Smooth muscle cell (in vitro differentiated cells): ENCODE measurements at regions not wholly inside any gene's neighbourhood (a gene's known extent, or its start where the extent isn't known, plus 50 kb on each side); places are given as distances from the start of the nearest gene placed in this dataset.

Experiments
- DNase-seq: peaks from one replicate; lab custom pipeline; 2025; ENCODE audit not compliant: unreplicated experiment; lab: John Stamatoyannopoulos, UW
- H2AFZ ChIP-seq: fragments of 200-600 bp; sonication (generic); 2 replicates; pipeline ENCODE4 v1.6.0; 2016; ENCODE audit warnings: antibody characterized with exemption, low read depth, mild to moderate bottlenecking
- H3F3A ChIP-seq: fragments of 200-600 bp; sonication (generic); 2 replicates; pipeline ENCODE4 v1.6.0; 2017; ENCODE audit warnings: antibody characterized with exemption, low read depth
- H3K27ac ChIP-seq: fragments of 200-600 bp; sonication (generic); 2 replicates; pipeline ENCODE4 v1.5.1; 2016; ENCODE audit warnings: low read depth, mild to moderate bottlenecking
- H3K27me3 ChIP-seq: fragments of 200-600 bp; sonication (generic); 2 replicates; pipeline ENCODE4 v1.6.1; 2016; ENCODE audit warnings: low read depth, mild to moderate bottlenecking
- H3K36me3 ChIP-seq: fragments of 200-600 bp; sonication (generic); 2 replicates; pipeline ENCODE4 v1.5.1; 2016; ENCODE audit warnings: low read depth
- H3K4me1 ChIP-seq: fragments of 200-600 bp; sonication (generic); 2 replicates; pipeline ENCODE4 v1.5.1; 2016; ENCODE audit warnings: low read depth
- H3K4me2 ChIP-seq: fragments of 200-600 bp; sonication (generic); 2 replicates; pipeline ENCODE4 v1.6.0; 2016; ENCODE audit warnings: mild to moderate bottlenecking
- H3K4me3 ChIP-seq: fragments of 200-600 bp; sonication (generic); 2 replicates; pipeline ENCODE4 v1.5.1; 2016; ENCODE audit warnings: mild to moderate bottlenecking
- H3K79me2 ChIP-seq: fragments of 200-600 bp; sonication (generic); 2 replicates; pipeline ENCODE4 v1.6.0; 2016; ENCODE audit warnings: low read depth, mild to moderate bottlenecking
- H3K9ac ChIP-seq: fragments of 200-600 bp; sonication (generic); 2 replicates; pipeline ENCODE4 v1.6.0; 2016; ENCODE audit warnings: low read depth
- H3K9me3 ChIP-seq: fragments of 200-600 bp; sonication (generic); replicated peaks from 2 replicates; pipeline ENCODE4 v1.5.1; 2016; ENCODE audit warnings: low read depth
- H4K20me1 ChIP-seq: fragments of 200-600 bp; sonication (generic); 2 replicates; pipeline ENCODE4 v1.6.0; 2016; ENCODE audit warnings: low read depth
- CTCF ChIP-seq: fragments of 200-600 bp; sonication (generic); IDR thresholded peaks from 2 replicates; pipeline ENCODE4 v1.5.1; 2017; ENCODE audit warnings: borderline replicate concordance, mild to moderate bottlenecking, antibody characterized with exemption; ENCODE audit not compliant: insufficient read depth, poor library complexity, severe bottlenecking
- WGBS: methylation state at CpG from one replicate; pipeline ENCODE4 v1.1.7; 2016; ENCODE audit warnings: low lambda C conversion rate; 5-methylcytosine and 5-hydroxymethylcytosine counted together

GRCh38 chr2:117635481-117635880 lies 179.0 kb upstream of the DDX18 start:
- Histone ChIP-seq H3K27me3 (no peaks in the 10 kb centered on the region), H3K79me2 (no peaks in the 10 kb centered on the region), H4K20me1 (no peaks in the 10 kb centered on the region), H3K4me1 (no peaks in the 10 kb centered on the region), H3K4me3 (no peak overlapping the region), H3F3A (no peaks in the 10 kb centered on the region), H3K27ac (no peak overlapping the region), H2AFZ (no peak overlapping the region), H3K36me3 (no peaks in the 10 kb centered on the region), H3K4me2 (no peak overlapping the region), H3K9me3 (no peaks in the 10 kb centered on the region), H3K9ac (no peak overlapping the region)
- TF ChIP-seq CTCF = no peak
- 57% methylated on average over 4 of the region's 4 CpGs for WGBS
- no peak for DNase-seq

- no peaks in the 10 kb centered on the region for H3K36me3 ChIP-seq
- WGBS = 76% methylated on average over 1 of the region's 1 CpG
- no peak for TF ChIP-seq CTCF
- no peak overlapping the region for H3K27ac ChIP-seq
- no peak overlapping the region for H3K9ac ChIP-seq
- no peaks in the 10 kb centered on the region for H3K4me1 ChIP-seq
- no peaks in the 10 kb centered on the region for H4K20me1 ChIP-seq
- no peaks in the 10 kb centered on the region for H3K79me2 ChIP-seq
- H2AFZ ChIP-seq = no peak overlapping the region
- no peak for DNase-seq
- H3K4me3 ChIP-seq = no peak overlapping the region
- no peaks in the 10 kb centered on the region for H3K27me3 ChIP-seq
- no peaks in the 10 kb centered on the region for H3F3A ChIP-seq
- no peak overlapping the region for H3K4me2 ChIP-seq
- no peaks in the 10 kb centered on the region for H3K9me3 ChIP-seq
Observed at GRCh38 chr2:117639401-117639800, 175.1 kb upstream of the DDX18 start.

- no peak for TF ChIP-seq CTCF
- Histone ChIP-seq H3K4me1 (no peaks in the 10 kb centered on the region), H3F3A (no peaks in the 10 kb centered on the region), H3K36me3 (no peaks in the 10 kb centered on the region), H2AFZ (no peak overlapping the region), H4K20me1 (no peaks in the 10 kb centered on the region), H3K79me2 (no peaks in the 10 kb centered on the region), H3K4me3 (no peak overlapping the region), H3K27ac (no peak overlapping the region), H3K9me3 (no peaks in the 10 kb centered on the region), H3K9ac (no peak overlapping the region), H3K4me2 (no peak overlapping the region), H3K27me3 (no peaks in the 10 kb centered on the region)
- DNase-seq = no peak
- 61% methylated on average over 3 of the region's 3 CpGs for WGBS
Observed at GRCh38 chr2:117644403-117644802, 170.1 kb upstream of the DDX18 start.

- TF ChIP-seq CTCF = no peak
- Histone ChIP-seq H3K36me3 (no peaks in the 10 kb centered on the region), H3F3A (no peaks in the 10 kb centered on the region), H4K20me1 (no peaks in the 10 kb centered on the region), H3K79me2 (no peaks in the 10 kb centered on the region), H3K4me1 (no peaks in the 10 kb centered on the region), H3K4me3 (no peak overlapping the region), H3K27me3 (no peaks in the 10 kb centered on the region), H3K9me3 (no peaks in the 10 kb centered on the region), H3K27ac (no peak overlapping the region), H2AFZ (no peak overlapping the region), H3K9ac (no peak overlapping the region), H3K4me2 (no peak overlapping the region)
- DNase-seq = no peak
- WGBS = 57% methylated on average over 3 of the region's 3 CpGs
Observed at GRCh38 chr2:117645458-117645857, 169.0 kb upstream of the DDX18 start.
